HCT116 (cell line): ENCODE measurements at regions not wholly inside any gene's neighbourhood (a gene's known extent, or its start where the extent isn't known, plus 50 kb on each side); places are given as distances from the start of the nearest gene placed in this dataset.

Experiments used
- ATAC-seq: fragments of 200-7000 bp; cut with Tn5 transposase; 2 replicates; pipeline ENCODE4 v1.9.1; 2020; ENCODE audit warnings: mild to moderate bottlenecking, moderate library complexity
- BruUV-seq: library from RNA; stranded (reverse); fragments of 400-500 nt; replicated peaks from 2 replicates; lab custom pipeline; 2021; lab: Mats Ljungman, UMichigan
- CTCF ChIA-PET: fragments of 300-600 bp; sonication (Branson Sonifier 250); formaldehyde crosslinking; loops from one replicate; lab custom pipeline; 2021; ENCODE audit warnings: antibody characterized with exemption; lab: Charles Lee
- POLR2A ChIA-PET: fragments of 300-600, 350-600 bp; sonication (Branson Sonifier 250); formaldehyde crosslinking; loops from one replicate; lab custom pipeline; 2021; ENCODE audit warnings: antibody characterized with exemption; lab: Charles Lee
- RAD21 ChIA-PET, 2 experiments: fragments of 300-600 bp; sonication (Branson Sonifier 250); formaldehyde crosslinking; loops; one replicate each; lab custom pipeline; 2023; ENCODE audit warnings: low total read pairs in 2 of 2; ENCODE audit not compliant: uncharacterized antibody in 2 of 2, unreplicated experiment in 2 of 2, low non-redundant PET in 1 of 2; lab: Charles Lee
- DNase-seq: peaks from one replicate; pipeline ENCODE4 v3.0.0-alpha.2; 2010; ENCODE audit warnings: low read depth, low spot score
- H2AFZ ChIP-seq: fragments of 200-600 bp; shearing (Covaris generic), sonication (generic); 2 replicates; pipeline ENCODE4 v1.6.1; 2017; ENCODE audit warnings: low read depth, mixed run types, mixed read lengths, antibody characterized with exemption, low read length; ENCODE audit not compliant: poor library complexity, severe bottlenecking
- H3K27ac ChIP-seq: 2 replicates; pipeline ENCODE4 v1.5.1; 2012; ENCODE audit warnings: low read depth, low read length
- H3K27me3 ChIP-seq: fragments of 200-600 bp; sonication (generic); 2 replicates; pipeline ENCODE4 v1.6.1; 2016; ENCODE audit warnings: mixed run types, low read length, mixed read lengths; ENCODE audit not compliant: insufficient read depth
- H3K36me3 ChIP-seq, 2 experiments: fragments of 200-500 bp in 1 of 2; fragments of 200-600 bp in 1 of 2; sonication (Bioruptor generic) in 1 of 2; sonication (generic) in 1 of 2; 2 replicates each; pipeline versions ENCODE4 v1.5.1 to v1.6.1; 2014 to 2016; ENCODE audit warnings: low read length in 2 of 2, inconsistent platforms in 1 of 2, mixed read lengths in 1 of 2, mixed run types in 1 of 2; ENCODE audit not compliant: insufficient read depth in 2 of 2, control insufficient read depth in 1 of 2
- H3K4me1 ChIP-seq, 2 experiments: fragments of 200-600 bp in 1 of 2; sonication (generic) in 1 of 2; 2 replicates each; pipeline versions ENCODE4 v1.5.1 to v1.6.1; 2012 to 2017; ENCODE audit warnings: low read length in 2 of 2, inconsistent platforms in 1 of 2, mild to moderate bottlenecking in 1 of 2, mixed read lengths in 1 of 2, mixed run types in 1 of 2, moderate library complexity in 1 of 2; ENCODE audit not compliant: insufficient read depth in 2 of 2, control insufficient read depth in 1 of 2
- H3K4me2 ChIP-seq: fragments of 200-600 bp; sonication (generic); 2 replicates; pipeline ENCODE4 v1.6.1; 2017; ENCODE audit warnings: mixed run types, low read length, mixed read lengths
- H3K4me3 ChIP-seq, 2 experiments: fragments of 200-600 bp in 1 of 2; sonication (generic) in 1 of 2; replicated peaks in 1 of 2; 2 replicates each; pipeline ENCODE4 v1.5.1; 2011 to 2016; ENCODE audit warnings: low read length in 2 of 2, control low read depth in 1 of 2, low read depth in 1 of 2, mild to moderate bottlenecking in 1 of 2, mixed read lengths in 1 of 2, mixed run types in 1 of 2
- H3K79me2 ChIP-seq: fragments of 200-600 bp; sonication (generic); 2 replicates; pipeline ENCODE4 v1.6.1; 2017; ENCODE audit warnings: mild to moderate bottlenecking, mixed run types, low read length, moderate library complexity, mixed read lengths; ENCODE audit not compliant: insufficient read depth
- H3K9ac ChIP-seq: fragments of 200-600 bp; sonication (generic); 2 replicates; pipeline ENCODE4 v1.6.1; 2016; ENCODE audit warnings: low read length, mixed read lengths
- H3K9me2 ChIP-seq: fragments of 200-600 bp; sonication (generic), shearing (Covaris generic); 2 replicates; pipeline ENCODE4 v1.6.1; 2017; ENCODE audit warnings: mixed run types, mild to moderate bottlenecking, moderate library complexity; ENCODE audit not compliant: insufficient read depth
- H3K9me3 ChIP-seq, 2 experiments: fragments of 200-500 bp in 1 of 2; fragments of 200-600 bp in 1 of 2; sonication (Bioruptor generic) in 1 of 2; sonication (generic) in 1 of 2; 2 replicates each; pipeline ENCODE4 v1.6.1; 2014 to 2017; ENCODE audit warnings: low read length in 2 of 2, mixed read lengths in 2 of 2, inconsistent platforms in 1 of 2, low read depth in 1 of 2, mild to moderate bottlenecking in 1 of 2, mixed run types in 1 of 2, moderate library complexity in 1 of 2; ENCODE audit not compliant: control insufficient read depth in 1 of 2, insufficient read depth in 1 of 2
- H4K20me1 ChIP-seq: fragments of 200-600 bp; sonication (generic), shearing (Covaris generic); 2 replicates; pipeline ENCODE4 v1.6.1; 2017; ENCODE audit warnings: mixed run types, mild to moderate bottlenecking, moderate library complexity; ENCODE audit not compliant: insufficient read depth
- ELF1 ChIP-seq: IDR thresholded peaks from 2 replicates; pipeline ENCODE4 v1.6.1; 2012; ENCODE audit warnings: low read depth, borderline replicate concordance
- EZH2 ChIP-seq: fragments of 200-600 bp; sonication (generic); IDR thresholded peaks from 2 replicates; pipeline ENCODE4 v1.6.1; 2017; ENCODE audit warnings: antibody characterized with exemption, mixed run types
- FOSL1 ChIP-seq: IDR thresholded peaks from 2 replicates; pipeline ENCODE4 v1.6.1; 2012; ENCODE audit warnings: low read depth
- POLR2A ChIP-seq: IDR thresholded peaks from 2 replicates; pipeline ENCODE4 v1.7.0; 2011; ENCODE audit warnings: borderline replicate concordance; ENCODE audit not compliant: insufficient read depth, insufficient read length; ENCODE audit errors: extremely low read depth
- RAD21 ChIP-seq: IDR thresholded peaks from 2 replicates; pipeline ENCODE4 v1.6.1; 2012; ENCODE audit warnings: low read depth, mild to moderate bottlenecking
- SP1 ChIP-seq: IDR thresholded peaks from 2 replicates; pipeline ENCODE4 v1.6.1; 2012; ENCODE audit warnings: low read depth
- intact Hi-C: fragments of 100-400 bp; cut with micrococcal nuclease; formaldehyde crosslinking; loops from 2 replicates; pipeline ENCODE4 v1.10.0; 2022
- TF ChIP-seq, protein P1 (sequence below): IDR thresholded peaks from 2 replicates; pipeline ENCODE4 v1.6.1; 2012
- TF ChIP-seq, protein P2 (sequence below): IDR thresholded peaks from 2 replicates; pipeline ENCODE4 v1.6.1; 2012; ENCODE audit warnings: low read depth

DNA sequence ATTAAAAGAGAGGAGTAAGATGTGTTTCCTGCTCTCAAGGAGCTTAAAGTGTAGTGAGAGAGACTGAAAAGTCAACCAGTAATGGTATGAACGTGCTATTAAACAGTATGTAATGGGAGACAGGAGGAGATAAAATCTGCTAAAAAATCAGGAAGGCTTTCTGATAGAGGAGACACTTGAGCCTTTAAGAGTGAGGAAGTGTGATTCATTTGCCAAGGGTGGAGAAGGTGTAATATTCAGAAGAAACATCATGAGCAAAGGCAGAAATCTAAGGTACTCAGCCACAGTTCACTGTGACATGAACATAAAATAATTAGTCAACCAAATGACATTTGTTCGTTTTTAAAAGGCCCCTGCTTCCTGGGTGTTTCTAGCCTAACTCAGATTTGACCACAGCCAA is 137.8 kb upstream of the SKOR2 start:
- ChIA-PET CTCF (no interaction called here), POLR2A (no interaction called here), RAD21 (no interaction called here)
- no peaks in the 10 kb centered on the region for H3K79me2 ChIP-seq
- no peak overlapping the region for H3K27ac ChIP-seq
- no peak overlapping the region for H3K4me2 ChIP-seq
- H2AFZ ChIP-seq: no peak overlapping the region
- H3K4me3 ChIP-seq: no peak overlapping the region
- ATAC-seq (no peak), DNase-seq (no peak)
- H3K36me3 ChIP-seq: no peaks in the 10 kb centered on the region
- intact Hi-C loops: no loop called here
- TF ChIP-seq, protein P1, sequence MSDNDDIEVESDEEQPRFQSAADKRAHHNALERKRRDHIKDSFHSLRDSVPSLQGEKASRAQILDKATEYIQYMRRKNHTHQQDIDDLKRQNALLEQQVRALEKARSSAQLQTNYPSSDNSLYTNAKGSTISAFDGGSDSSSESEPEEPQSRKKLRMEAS: no peak
- no peak for TF ChIP-seq ELF1
- no peak for TF ChIP-seq POLR2A
- no peak for TF ChIP-seq SP1
- no peaks in the 10 kb centered on the region for H3K9me3 ChIP-seq
- no peaks in the 10 kb centered on the region for H3K9me2 ChIP-seq
- peaks cover 33% of the 10 kb centered on the region; the same call in 1 of the 2 replicates for H3K27me3 ChIP-seq
- H4K20me1 ChIP-seq: no peaks in the 10 kb centered on the region
- no TSS peak for BruUV-seq
- no peak overlapping the region for H3K9ac ChIP-seq
- H3K4me1 ChIP-seq: no peaks in the 10 kb centered on the region

DNA sequence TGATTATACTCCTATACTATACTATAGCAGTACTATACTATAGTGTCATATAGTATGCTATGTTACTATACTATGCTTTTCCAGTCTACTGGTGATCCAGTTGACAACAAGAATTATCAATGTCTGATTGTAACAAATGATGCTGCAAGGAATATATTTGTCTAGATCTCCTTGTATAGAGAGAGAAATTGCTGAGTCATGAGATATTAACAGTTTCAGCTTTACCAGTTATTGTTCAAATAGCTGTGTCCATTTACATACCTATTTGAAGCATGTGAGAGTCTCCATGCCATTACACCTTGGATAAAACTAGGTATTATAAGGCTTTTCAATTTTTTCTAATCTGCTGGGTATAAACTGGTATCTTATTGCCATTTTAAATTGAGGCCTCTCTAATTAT is 136.4 kb upstream of the SKOR2 start:
- CTCF ChIA-PET: no interaction called here
- intact Hi-C loops: no loop called here
- DNase-seq (no peak), ATAC-seq (no peak)
- Histone ChIP-seq H3K27ac (no peak overlapping the region), H2AFZ (no peak overlapping the region), H3K4me3 (no peak overlapping the region), H3K36me3 (no peaks in the 10 kb centered on the region), H3K9me3 (no peaks in the 10 kb centered on the region), H3K4me1 (no peaks in the 10 kb centered on the region), H3K4me2 (no peak overlapping the region), H3K27me3 (peaks cover 27% of the 10 kb centered on the region), H4K20me1 (no peaks in the 10 kb centered on the region), H3K9me2 (no peaks in the 10 kb centered on the region)
- POLR2A ChIA-PET: no interaction called here
- no TSS peak for BruUV-seq
- TF ChIP-seq EZH2 (no peak), RAD21 (no peak), FOSL1 (no peak)
- TF ChIP-seq, protein P2, sequence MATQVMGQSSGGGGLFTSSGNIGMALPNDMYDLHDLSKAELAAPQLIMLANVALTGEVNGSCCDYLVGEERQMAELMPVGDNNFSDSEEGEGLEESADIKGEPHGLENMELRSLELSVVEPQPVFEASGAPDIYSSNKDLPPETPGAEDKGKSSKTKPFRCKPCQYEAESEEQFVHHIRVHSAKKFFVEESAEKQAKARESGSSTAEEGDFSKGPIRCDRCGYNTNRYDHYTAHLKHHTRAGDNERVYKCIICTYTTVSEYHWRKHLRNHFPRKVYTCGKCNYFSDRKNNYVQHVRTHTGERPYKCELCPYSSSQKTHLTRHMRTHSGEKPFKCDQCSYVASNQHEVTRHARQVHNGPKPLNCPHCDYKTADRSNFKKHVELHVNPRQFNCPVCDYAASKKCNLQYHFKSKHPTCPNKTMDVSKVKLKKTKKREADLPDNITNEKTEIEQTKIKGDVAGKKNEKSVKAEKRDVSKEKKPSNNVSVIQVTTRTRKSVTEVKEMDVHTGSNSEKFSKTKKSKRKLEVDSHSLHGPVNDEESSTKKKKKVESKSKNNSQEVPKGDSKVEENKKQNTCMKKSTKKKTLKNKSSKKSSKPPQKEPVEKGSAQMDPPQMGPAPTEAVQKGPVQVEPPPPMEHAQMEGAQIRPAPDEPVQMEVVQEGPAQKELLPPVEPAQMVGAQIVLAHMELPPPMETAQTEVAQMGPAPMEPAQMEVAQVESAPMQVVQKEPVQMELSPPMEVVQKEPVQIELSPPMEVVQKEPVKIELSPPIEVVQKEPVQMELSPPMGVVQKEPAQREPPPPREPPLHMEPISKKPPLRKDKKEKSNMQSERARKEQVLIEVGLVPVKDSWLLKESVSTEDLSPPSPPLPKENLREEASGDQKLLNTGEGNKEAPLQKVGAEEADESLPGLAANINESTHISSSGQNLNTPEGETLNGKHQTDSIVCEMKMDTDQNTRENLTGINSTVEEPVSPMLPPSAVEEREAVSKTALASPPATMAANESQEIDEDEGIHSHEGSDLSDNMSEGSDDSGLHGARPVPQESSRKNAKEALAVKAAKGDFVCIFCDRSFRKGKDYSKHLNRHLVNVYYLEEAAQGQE: no peak
- TF ChIP-seq, all 23 proteins: peak for 0
- RAD21 ChIA-PET: no interaction called here
- Histone ChIP-seq H3K79me2 (no peaks in the 10 kb centered on the region), H3K9ac (no peak overlapping the region)
